CD14-positive monocyte (primary cell): ENCODE measurements at regions not wholly inside any gene's neighbourhood (a gene's known extent, or its start where the extent isn't known, plus 50 kb on each side); places are given as distances from the start of the nearest gene placed in this dataset.

Experiments
- DNase-seq, 3 donors: peaks; one replicate each; pipeline ENCODE4 v3.0.0-alpha.2; 2011 to 2022
- H2AFZ ChIP-seq: 2 replicates; pipeline ENCODE4 v1.6.0; 2012; ENCODE audit warnings: mild to moderate bottlenecking, low read depth, low read length, inconsistent platforms; ENCODE audit not compliant: insufficient read depth, poor library complexity, severe bottlenecking
- H3K27ac ChIP-seq, 2 donors: 1 replicate in 1 of 2; 2 replicates in 1 of 2; pipeline ENCODE4 v1.5.1; 2012 to 2013; ENCODE audit warnings: low read length in 2 of 2, control low read depth in 1 of 2, inconsistent platforms in 1 of 2, low read depth in 1 of 2, mild to moderate bottlenecking in 1 of 2
- H3K27me3 ChIP-seq, 2 donors: one replicate each; pipeline versions ENCODE4 v1.6.0 to v1.6.1; 2011 to 2013; ENCODE audit warnings: low read length in 2 of 2; ENCODE audit not compliant: control insufficient read depth in 2 of 2, insufficient read depth in 2 of 2
- H3K36me3 ChIP-seq, 2 donors: replicated peaks in 1 of 2; 1 replicate in 1 of 2; 2 replicates in 1 of 2; pipeline versions ENCODE4 v1.5.1 to v1.6.1; 2012 to 2013; ENCODE audit warnings: low read length in 2 of 2, control low read depth in 1 of 2, inconsistent platforms in 1 of 2, mild to moderate bottlenecking in 1 of 2; ENCODE audit not compliant: insufficient read depth in 2 of 2, control insufficient read depth in 1 of 2
- H3K4me1 ChIP-seq, 2 donors: 1 replicate in 1 of 2; 2 replicates in 1 of 2; pipeline versions ENCODE4 v1.5.1 to v1.6.1; 2012 to 2013; ENCODE audit warnings: low read length in 2 of 2, control low read depth in 1 of 2, inconsistent platforms in 1 of 2, mild to moderate bottlenecking in 1 of 2, moderate library complexity in 1 of 2; ENCODE audit not compliant: insufficient read depth in 2 of 2, control insufficient read depth in 1 of 2
- H3K4me2 ChIP-seq: replicated peaks from 2 replicates; pipeline ENCODE3; 2012; ENCODE audit warnings: low read length, moderate library complexity, mild to moderate bottlenecking; ENCODE audit not compliant: poor library complexity, severe bottlenecking; ENCODE audit errors: extremely low read depth
- H3K4me3 ChIP-seq, 3 experiments: fragments of 200-600 bp in 1 of 3; sonication (generic) in 1 of 3; replicated peaks in 1 of 3; 1 replicate in 2 of 3; 2 replicates in 1 of 3; pipeline ENCODE4 v1.5.1; 2011 to 2013; ENCODE audit warnings: low read length in 3 of 3, mild to moderate bottlenecking in 3 of 3, control low read depth in 2 of 3, low read depth in 2 of 3, inconsistent platforms in 1 of 3, moderate library complexity in 1 of 3
- H3K79me2 ChIP-seq: 2 replicates; pipeline ENCODE4 v1.6.0; 2012; ENCODE audit warnings: mild to moderate bottlenecking, control low read depth, inconsistent platforms, low read length, moderate library complexity; ENCODE audit not compliant: insufficient read depth
- H3K9ac ChIP-seq: 2 replicates; pipeline ENCODE4 v1.6.0; 2017; ENCODE audit warnings: low read length, mild to moderate bottlenecking; ENCODE audit not compliant: insufficient read depth, poor library complexity, severe bottlenecking
- H3K9me3 ChIP-seq, 2 donors: replicated peaks in 1 of 2; 1 replicate in 1 of 2; 2 replicates in 1 of 2; pipeline versions ENCODE4 v1.5.1 to v1.6.1; 2012 to 2013; ENCODE audit warnings: low read length in 2 of 2, control low read depth in 1 of 2; ENCODE audit not compliant: control insufficient read depth in 1 of 2, insufficient read depth in 1 of 2
- H4K20me1 ChIP-seq: 2 replicates; pipeline ENCODE4 v1.6.0; 2012; ENCODE audit warnings: mild to moderate bottlenecking, low read length, control low read depth, moderate library complexity; ENCODE audit not compliant: insufficient read depth
- H3K27ac Mint-ChIP-seq, 7 donors: one replicate each; pipeline ENCODE4 v1.8.0; 2020; ENCODE audit warnings: mild to moderate bottlenecking in 7 of 7, mixed read lengths in 7 of 7, moderate library complexity in 6 of 7, inconsistent platforms in 2 of 7
- H3K27me3 Mint-ChIP-seq, 3 donors: one replicate each; pipeline ENCODE4 v1.8.0; 2021 to 2022; ENCODE audit warnings: low read depth in 3 of 3, mild to moderate bottlenecking in 3 of 3, mixed read lengths in 3 of 3, moderate library complexity in 3 of 3, inconsistent platforms in 1 of 3
- H3K36me3 Mint-ChIP-seq, 2 donors: one replicate each; pipeline ENCODE4 v1.8.0; 2020; ENCODE audit warnings: mixed read lengths in 2 of 2, inconsistent platforms in 1 of 2, mild to moderate bottlenecking in 1 of 2
- H3K4me1 Mint-ChIP-seq: one replicate; pipeline ENCODE4 v1.8.0; 2020; ENCODE audit warnings: mild to moderate bottlenecking, mixed read lengths
- H3K4me3 Mint-ChIP-seq, 2 donors: one replicate each; pipeline ENCODE4 v1.8.0; 2020; ENCODE audit warnings: mild to moderate bottlenecking in 2 of 2, mixed read lengths in 2 of 2, moderate library complexity in 1 of 2
- H3K9me3 Mint-ChIP-seq, 7 donors: one replicate each; pipeline ENCODE4 v1.8.0; 2020 to 2022; ENCODE audit warnings: mixed read lengths in 7 of 7, mild to moderate bottlenecking in 6 of 7, moderate library complexity in 6 of 7, inconsistent platforms in 2 of 7
- WGBS: methylation state at CpG from one replicate; pipeline ENCODE4 v1.1.5; 2013; ENCODE audit warnings: missing lambda C conversion rate; ENCODE audit not compliant: insufficient coverage; 5-methylcytosine and 5-hydroxymethylcytosine counted together
- intact Hi-C, 2 donors: fragments of 100-400 bp; cut with micrococcal nuclease; formaldehyde crosslinking; loops; one replicate each; pipeline versions ENCODE4 v1.15.0 to v1.15.1; 2023
- TF ChIP-seq, protein P1 (sequence below): fragments of 200-600 bp; IDR thresholded peaks from one replicate; pipeline ENCODE4 v1.8.0; 2022; ENCODE audit warnings: antibody characterized with exemption, mild to moderate bottlenecking

DNA sequence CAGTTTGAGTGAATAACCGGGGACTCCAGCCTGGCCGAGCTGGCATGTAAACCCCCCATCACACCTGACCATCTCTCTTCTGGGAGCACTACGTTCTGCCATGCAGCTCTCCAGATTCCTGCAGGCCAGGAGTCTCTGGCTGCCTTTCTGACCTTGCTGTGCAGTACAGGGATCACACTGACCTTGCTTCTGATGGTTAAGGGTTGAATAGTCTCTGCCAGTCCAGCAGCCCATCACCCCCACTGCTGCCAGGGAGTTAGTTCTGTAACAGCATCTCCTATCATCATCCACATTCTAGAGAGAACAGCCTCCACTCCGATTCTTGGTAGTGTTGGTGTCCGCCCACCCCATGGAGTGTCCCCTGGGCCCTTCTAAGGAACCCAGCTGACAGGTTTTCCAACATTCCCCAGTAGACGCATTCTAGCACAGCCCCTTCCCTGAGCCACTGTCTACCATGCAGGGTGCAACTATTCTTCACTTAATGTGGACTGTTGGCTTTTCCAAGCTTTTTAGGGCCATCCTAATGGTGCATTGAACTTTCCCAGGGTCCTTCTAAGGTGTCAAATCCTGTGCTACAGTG is 109.8 kb downstream of the RIPK4 start:
- intact Hi-C loops, result loop anchor here in 1 of 2 donors (10.0 kb wide), 1 partner anchor 48 kb away; no protein-coding TSS in a partner anchor
- peaks cover 9% of the 10 kb centered on the region for H3K4me1 Mint-ChIP-seq
- H3K9me3 Mint-ChIP-seq, result peaks cover 0 to 5% (median 0%) of the 10 kb centered on the region in 7 donors
- no peak overlapping the region for H3K4me3 ChIP-seq
- H3K4me3 Mint-ChIP-seq, result no peak overlapping the region
- peaks cover 0 to 7% of the 10 kb centered on the region in 2 donors for H3K27me3 ChIP-seq
- 100% methylated on average over 5 of the region's 6 CpGs for WGBS
- H3K4me2 ChIP-seq, result no peak overlapping the region
- H3K4me1 ChIP-seq, result peaks cover 2 to 7% of the 10 kb centered on the region in 2 donors
- no peak overlapping the region for H2AFZ ChIP-seq
- H3K27ac Mint-ChIP-seq, result no peak overlapping the region
- H3K27me3 Mint-ChIP-seq, result peaks cover 7 to 10% (median 8%) of the 10 kb centered on the region in 3 donors
- no peak for DNase-seq
- no peak overlapping the region for H3K9ac ChIP-seq
- H3K9me3 ChIP-seq, result no peaks in the 10 kb centered on the region
- no peaks in the 10 kb centered on the region for H3K79me2 ChIP-seq
- H3K36me3 ChIP-seq, result no peaks in the 10 kb centered on the region
- TF ChIP-seq, protein P1, sequence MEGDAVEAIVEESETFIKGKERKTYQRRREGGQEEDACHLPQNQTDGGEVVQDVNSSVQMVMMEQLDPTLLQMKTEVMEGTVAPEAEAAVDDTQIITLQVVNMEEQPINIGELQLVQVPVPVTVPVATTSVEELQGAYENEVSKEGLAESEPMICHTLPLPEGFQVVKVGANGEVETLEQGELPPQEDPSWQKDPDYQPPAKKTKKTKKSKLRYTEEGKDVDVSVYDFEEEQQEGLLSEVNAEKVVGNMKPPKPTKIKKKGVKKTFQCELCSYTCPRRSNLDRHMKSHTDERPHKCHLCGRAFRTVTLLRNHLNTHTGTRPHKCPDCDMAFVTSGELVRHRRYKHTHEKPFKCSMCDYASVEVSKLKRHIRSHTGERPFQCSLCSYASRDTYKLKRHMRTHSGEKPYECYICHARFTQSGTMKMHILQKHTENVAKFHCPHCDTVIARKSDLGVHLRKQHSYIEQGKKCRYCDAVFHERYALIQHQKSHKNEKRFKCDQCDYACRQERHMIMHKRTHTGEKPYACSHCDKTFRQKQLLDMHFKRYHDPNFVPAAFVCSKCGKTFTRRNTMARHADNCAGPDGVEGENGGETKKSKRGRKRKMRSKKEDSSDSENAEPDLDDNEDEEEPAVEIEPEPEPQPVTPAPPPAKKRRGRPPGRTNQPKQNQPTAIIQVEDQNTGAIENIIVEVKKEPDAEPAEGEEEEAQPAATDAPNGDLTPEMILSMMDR, result no peak
- H3K27ac ChIP-seq, result no peak overlapping the region
- H4K20me1 ChIP-seq, result no peaks in the 10 kb centered on the region
- H3K36me3 Mint-ChIP-seq, result no peaks in the 10 kb centered on the region

DNA sequence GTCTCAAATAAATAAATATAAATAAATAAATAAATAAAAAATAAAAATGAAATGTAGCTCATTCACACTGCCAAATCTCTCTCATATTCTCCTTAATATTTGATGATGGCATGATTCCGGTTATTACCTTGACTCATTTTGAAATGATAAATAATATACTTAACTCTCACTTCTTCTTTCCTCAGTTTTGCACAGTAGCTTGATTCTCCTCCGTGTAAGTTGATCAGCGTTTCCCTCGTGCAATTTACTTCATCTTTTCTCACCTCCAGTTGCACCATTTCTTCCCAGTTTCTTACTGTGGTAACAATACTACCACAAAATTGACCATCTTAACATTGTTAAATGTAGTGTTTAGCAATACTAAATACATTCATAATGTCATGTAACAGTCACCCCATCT is 111.6 kb downstream of the RIPK4 start:
- intact Hi-C loops, result loop anchor here in 1 of 2 donors (10.0 kb wide), 1 partner anchor 50 kb away; no protein-coding TSS in a partner anchor
- peak in 1 of 3 donors; percentile 24 for DNase-seq
- H3K9me3 Mint-ChIP-seq, result peaks cover 0 to 5% (median 0%) of the 10 kb centered on the region in 7 donors
- Histone ChIP-seq H3K9ac (no peak overlapping the region), H3K27ac (no peak overlapping the region), H2AFZ (no peak overlapping the region), H3K27me3 (peaks cover 0 to 7% of the 10 kb centered on the region in 2 donors), H4K20me1 (no peaks in the 10 kb centered on the region), H3K4me1 (peaks cover 16 to 18% of the 10 kb centered on the region in 2 donors), H3K9me3 (no peaks in the 10 kb centered on the region), H3K4me2 (no peak overlapping the region), H3K36me3 (no peaks in the 10 kb centered on the region), H3K4me3 (no peak overlapping the region), H3K79me2 (no peaks in the 10 kb centered on the region)
- H3K4me3 Mint-ChIP-seq, result no peak overlapping the region
- no peaks in the 10 kb centered on the region for H3K36me3 Mint-ChIP-seq
- no CpG with 5 or more reads among the region's 4 CpGs for WGBS
- TF ChIP-seq, protein P1, result no peak
- H3K27me3 Mint-ChIP-seq, result peaks cover 8 to 12% (median 10%) of the 10 kb centered on the region in 3 donors
- H3K27ac Mint-ChIP-seq, result no peak overlapping the region
- peaks cover 21% of the 10 kb centered on the region for H3K4me1 Mint-ChIP-seq
